Right lobe of liver (tissue), 6 donors: ENCODE measurements at regions not wholly inside any gene's neighbourhood (a gene's known extent, or its start where the extent isn't known, plus 50 kb on each side); places are given as distances from the start of the nearest gene placed in this dataset.

ENCODE experiments used
- ATAC-seq, 4 donors: fragments of 200-7000 bp; cut with Tn5 transposase; one replicate each; pipeline ENCODE4 v1.9.1; 2020; ENCODE audit warnings: mild to moderate bottlenecking in 4 of 4, moderate library complexity in 4 of 4
- DNase-seq, 3 donors: peaks; one replicate each; pipeline ENCODE4 v3.0.0-alpha.2; 2020
- H3K27ac ChIP-seq, 3 donors: fragments of 200-600 bp; one replicate each; pipeline ENCODE4 v1.8.0; 2022
- H3K27me3 ChIP-seq, 2 donors: fragments of 200-600 bp; one replicate each; pipeline ENCODE4 v1.8.0; 2022
- H3K36me3 ChIP-seq, 4 donors: fragments of 200-600 bp; sonication (generic) in 1 of 4; one replicate each; pipeline versions ENCODE4 v1.5.1 to v1.8.0; 2017 to 2022; ENCODE audit warnings: control low read depth in 1 of 4
- H3K4me1 ChIP-seq, 4 donors: fragments of 200-600 bp; sonication (generic) in 1 of 4; one replicate each; pipeline versions ENCODE4 v1.5.1 to v1.8.0; 2017 to 2022; ENCODE audit warnings: control low read depth in 1 of 4
- H3K4me3 ChIP-seq, 3 donors: fragments of 200-600 bp; one replicate each; pipeline ENCODE4 v1.8.0; 2022
- H3K9me3 ChIP-seq, 4 donors: fragments of 200-600 bp; sonication (generic) in 1 of 4; one replicate each; pipeline versions ENCODE4 v1.5.1 to v1.8.0; 2017 to 2022; ENCODE audit warnings: control low read depth in 1 of 4
- CTCF ChIP-seq, 4 donors: fragments of 200-600 bp in 3 of 4; fragments of 450-650 bp in 1 of 4; IDR thresholded peaks; one replicate each; pipeline versions ENCODE4 v1.5.1 to v1.8.0; 2016 to 2022; ENCODE audit warnings: antibody characterized with exemption in 4 of 4, mild to moderate bottlenecking in 2 of 4
- POLR2A ChIP-seq: fragments of 450-650 bp; IDR thresholded peaks from one replicate; pipeline ENCODE4 v1.6.1; 2017; ENCODE audit warnings: antibody characterized with exemption, mild to moderate bottlenecking
- WGBS: methylation state at CpG from one replicate; pipeline ENCODE4 v1.1.6; 2018; ENCODE audit warnings: low coverage, low lambda C conversion rate; ENCODE audit not compliant: insufficient coverage; ENCODE audit errors: missing lambda C conversion rate; 5-methylcytosine and 5-hydroxymethylcytosine counted together
- intact Hi-C, 2 donors: fragments of 100-400 bp; cut with DNase I; formaldehyde crosslinking; loops; one replicate each; pipeline versions ENCODE4 v1.11.2 to v1.14.1; 2022
- donor health status: DM: no; HTN: yes; CAD: no.
- donor health status: DM: no; HTN: no; CAD: no.
- donor health status: DM: no; HTN: no; CAD: no.
- donor health status: DM: no; HTN: yes; CAD: no.
- donor health status: DM: no; HTN: yes; CAD: no.

GRCh38 chr4:26163425-26164362 is 157.1 kb upstream of the RBPJ start:
- Histone ChIP-seq H3K27ac (no peak overlapping the region), H3K36me3 (no peaks in the 10 kb centered on the region), H3K4me3 (no peak overlapping the region), H3K27me3 (no peaks in the 10 kb centered on the region), H3K9me3 (no peaks in the 10 kb centered on the region), H3K4me1 (no peaks in the 10 kb centered on the region)
- TF ChIP-seq CTCF (IDR thresholded peaks at IDR 0.05) = no peak
- TF ChIP-seq POLR2A = no peak
- no peak for ATAC-seq
- intact Hi-C loops = no loop called here
- no peak for DNase-seq
- 65% methylated on average over 9 of the region's 9 CpGs for WGBS

DNA sequence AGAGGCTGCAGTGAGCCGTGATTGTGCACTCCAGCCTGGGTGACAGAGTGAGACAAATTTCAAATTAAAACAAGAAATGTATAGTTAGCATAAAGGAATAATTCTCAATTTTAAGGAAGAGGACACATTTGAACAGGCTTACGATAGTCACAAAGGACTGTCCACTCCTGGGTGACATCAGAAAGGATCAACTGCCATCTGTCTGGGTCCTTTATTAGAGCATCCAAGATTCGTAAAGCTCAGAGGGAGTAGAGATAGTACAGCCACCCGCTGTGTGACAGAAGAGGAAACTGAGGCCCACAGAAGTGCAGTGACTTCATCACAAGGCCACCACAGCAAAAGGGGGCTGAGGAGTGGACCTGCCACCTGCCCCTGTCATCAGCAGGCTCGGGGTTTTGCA is 149.3 kb upstream of the RBPJ start:
- Histone ChIP-seq H3K4me3 (no peak overlapping the region), H3K27ac (no peak overlapping the region), H3K4me1 (no peaks in the 10 kb centered on the region), H3K27me3 (no peaks in the 10 kb centered on the region), H3K9me3 (no peaks in the 10 kb centered on the region), H3K36me3 (no peaks in the 10 kb centered on the region)
- WGBS = 49% methylated on average over 4 of the region's 5 CpGs
- DNase-seq (no peak), ATAC-seq (no peak)
- intact Hi-C loops = no loop called here
- TF ChIP-seq POLR2A = no peak
- TF ChIP-seq CTCF (IDR thresholded peaks at IDR 0.05) = no peak

DNA sequence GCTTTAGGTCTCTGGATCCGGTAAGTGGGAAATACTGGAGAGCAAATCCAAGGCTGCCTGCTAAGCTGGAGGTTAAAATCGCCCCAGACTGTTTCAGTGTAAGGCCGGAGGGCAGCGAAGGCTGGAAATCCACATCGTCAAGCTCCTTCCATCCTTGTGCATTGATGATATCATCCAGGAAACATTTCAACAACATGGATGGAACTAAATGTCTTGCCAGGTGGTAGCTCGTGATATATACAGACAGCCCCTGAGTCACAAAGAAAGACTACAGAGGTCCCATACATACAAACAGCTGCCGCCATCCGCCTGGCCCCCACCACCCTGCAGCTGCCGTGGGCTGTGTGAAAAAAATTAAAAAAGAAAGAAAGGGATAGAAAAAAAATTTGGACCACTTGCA is 148.9 kb upstream of the RBPJ start:
- H3K9me3 ChIP-seq = no peaks in the 10 kb centered on the region

GRCh38 chr4:26173619-26174018 is 147.2 kb upstream of the RBPJ start:
- intact Hi-C loops = no loop called here
- H3K36me3 ChIP-seq = no peaks in the 10 kb centered on the region
- DNase-seq (no peak), ATAC-seq (no peak)
- H3K27ac ChIP-seq = no peak overlapping the region
- no peaks in the 10 kb centered on the region for H3K4me1 ChIP-seq
- WGBS = 27% methylated on average over 7 of the region's 7 CpGs
- no peak for TF ChIP-seq POLR2A
- TF ChIP-seq CTCF (IDR thresholded peaks at IDR 0.05) = no peak
- H3K4me3 ChIP-seq = no peak overlapping the region
- H3K9me3 ChIP-seq = no peaks in the 10 kb centered on the region
- H3K27me3 ChIP-seq = no peaks in the 10 kb centered on the region

More for the DNA sequence above, 148.9 kb upstream of the RBPJ start:
- TF ChIP-seq POLR2A (no peak), CTCF (IDR thresholded peaks at IDR 0.05) (no peak)
- intact Hi-C loops = no loop called here
- Histone ChIP-seq H3K27ac (no peak overlapping the region), H3K4me3 (no peak overlapping the region), H3K36me3 (no peaks in the 10 kb centered on the region), H3K4me1 (no peaks in the 10 kb centered on the region), H3K27me3 (no peaks in the 10 kb centered on the region)
- ATAC-seq (no peak), DNase-seq (no peak)
- 69% methylated on average over 9 of the region's 9 CpGs for WGBS
